Suprapubic skin (tissue), 3 donors: ENCODE measurements at regions not wholly inside any gene's neighbourhood (a gene's known extent, or its start where the extent isn't known, plus 50 kb on each side); places are given as distances from the start of the nearest gene placed in this dataset.

ENCODE experiments used
- CTCF ChIP-seq, 2 donors: fragments of 200-600 bp in 1 of 2; fragments of 450-650 bp in 1 of 2; sonication (generic) in 1 of 2; IDR thresholded peaks; one replicate each; pipeline ENCODE4 v1.5.1; 2016 to 2019; ENCODE audit warnings: antibody characterized with exemption in 2 of 2, mild to moderate bottlenecking in 1 of 2, moderate library complexity in 1 of 2
- EP300 ChIP-seq: sonication (generic); formaldehyde crosslinking; IDR thresholded peaks from one replicate; pipeline ENCODE4 v1.6.1; 2017; ENCODE audit warnings: antibody characterized with exemption
- POLR2A ChIP-seq, 2 donors: fragments of 450-650 bp; IDR thresholded peaks; one replicate each; pipeline ENCODE4 v1.6.1; 2017; ENCODE audit warnings: antibody characterized with exemption in 2 of 2, mild to moderate bottlenecking in 2 of 2, moderate library complexity in 2 of 2

GRCh38 chr17:73802314-73802713 lies 158.1 kb upstream of the SDK2 start:
- TF ChIP-seq EP300 (no peak), CTCF (IDR thresholded peaks at IDR 0.05) (no peak), POLR2A (IDR thresholded peaks at IDR 0.05) (no peak)
